ENCODE measurements at regions not wholly inside any gene's neighbourhood (a gene's known extent, or its start where the extent isn't known, plus 50 kb on each side); places are given as distances from the start of the nearest gene placed in this dataset.
"Not testable (repeated sequence)": the region's sequence is repeated elsewhere in the genome, so short reads cannot be mapped to it uniquely, and the experiment has no call there.

- H3K27me3 ChIP-seq (ENCODE audit: control insufficient read depth, insufficient read depth, low read length); H3K27ac ChIP-seq (ENCODE audit: low read length); H3K36me3 ChIP-seq (ENCODE audit: control insufficient read depth, insufficient read depth, low read length); BruUV-seq (replicated peaks); in situ Hi-C loops (cut with HindIII; ENCODE audit: low pct_unique_long_range_greater_than_20kb, low sequenced_read_pairs); ATAC-seq; CTCF ChIA-PET; DNase-seq (ENCODE audit: low read depth, low spot score); H3K9me3 ChIP-seq (ENCODE audit: control insufficient read depth, insufficient read depth, low read depth, low read length); intact Hi-C loops (cut with micrococcal nuclease; ENCODE audit: unreplicated experiment); H3K4me1 ChIP-seq (ENCODE audit: control insufficient read depth, insufficient read depth, low read length); H3K4me3 ChIP-seq (ENCODE audit: low read depth in 2 of 2, low read length in 2 of 2): not testable (repeated sequence)
- POLR2A ChIA-PET: interaction anchor here (0.6 kb wide), 1 partner anchor 345 kb away, joined by 3 read pairs; no protein-coding TSS in a partner anchor
These were observed 76.5 kb upstream of the RGS1 start for GRCh38 chr1:192499061-192499581.

- BruUV-seq (replicated peaks); POLR2A ChIA-PET; intact Hi-C loops (cut with micrococcal nuclease; ENCODE audit: unreplicated experiment); H3K27me3 ChIP-seq (ENCODE audit: control insufficient read depth, insufficient read depth, low read length); H3K4me1 ChIP-seq (ENCODE audit: control insufficient read depth, insufficient read depth, low read length); H3K27ac ChIP-seq (ENCODE audit: low read length); H3K4me3 ChIP-seq (ENCODE audit: low read depth in 2 of 2, low read length in 2 of 2); CTCF ChIA-PET; H3K9me3 ChIP-seq (ENCODE audit: control insufficient read depth, insufficient read depth, low read depth, low read length); ATAC-seq; in situ Hi-C loops (cut with HindIII; ENCODE audit: low pct_unique_long_range_greater_than_20kb, low sequenced_read_pairs); DNase-seq (ENCODE audit: low read depth, low spot score); H3K36me3 ChIP-seq (ENCODE audit: control insufficient read depth, insufficient read depth, low read length): not testable (repeated sequence)
These were observed 75.0 kb upstream of the RGS1 start for GRCh38 chr1:192500541-192500940.

- Histone ChIP-seq H3K9me3 (ENCODE audit: control insufficient read depth, insufficient read depth, low read depth, low read length) (no peaks in the 10 kb centered on the region), H3K27me3 (ENCODE audit: control insufficient read depth, insufficient read depth, low read length) (no peaks in the 10 kb centered on the region), H3K27ac (ENCODE audit: low read length) (no peak overlapping the region), H3K36me3 (ENCODE audit: control insufficient read depth, insufficient read depth, low read length) (no peaks in the 10 kb centered on the region), H3K4me3 (ENCODE audit: low read depth in 2 of 2, low read length in 2 of 2) (no peak overlapping the region), H3K4me1 (ENCODE audit: control insufficient read depth, insufficient read depth, low read length) (no peaks in the 10 kb centered on the region)
- TF ChIP-seq CTCF (IDR thresholded peaks at IDR 0.05) (peak; percentile 19; the same call in 1 of the 2 replicates), POLR2AphosphoS5 (IDR thresholded peaks at IDR 0.05; ENCODE audit: low read depth, low read length) (no peak), TCF7L2 (IDR thresholded peaks at IDR 0.05; ENCODE audit: low read depth, low read length) (no peak)
- BruUV-seq (replicated peaks): no TSS peak
- CTCF ChIA-PET: interaction anchor here (0.7 kb wide), 1 partner anchor 1761 kb away, joined by 5 read pairs; no protein-coding TSS in a partner anchor
- DNase-seq (ENCODE audit: low read depth, low spot score) (no peak), ATAC-seq (no peak)
- in situ Hi-C loops (cut with HindIII; ENCODE audit: low pct_unique_long_range_greater_than_20kb, low sequenced_read_pairs): no loop called here
- intact Hi-C loops (cut with micrococcal nuclease; ENCODE audit: unreplicated experiment): no loop called here
- POLR2A ChIA-PET: no interaction called here
These were observed 68.8 kb upstream of the RGS1 start for GRCh38 chr1:192506741-192507155.

- CTCF ChIA-PET: no interaction called here
- POLR2A ChIA-PET: no interaction called here
- ATAC-seq (no peak), DNase-seq (ENCODE audit: low read depth, low spot score) (no peak)
- BruUV-seq (replicated peaks): no TSS peak
- Histone ChIP-seq H3K27me3 (ENCODE audit: control insufficient read depth, insufficient read depth, low read length) (no peaks in the 10 kb centered on the region), H3K27ac (ENCODE audit: low read length) (no peak overlapping the region), H3K4me3 (ENCODE audit: low read depth in 2 of 2, low read length in 2 of 2) (no peak overlapping the region), H3K9me3 (ENCODE audit: control insufficient read depth, insufficient read depth, low read depth, low read length) (no peaks in the 10 kb centered on the region), H3K36me3 (ENCODE audit: control insufficient read depth, insufficient read depth, low read length) (no peaks in the 10 kb centered on the region), H3K4me1 (ENCODE audit: control insufficient read depth, insufficient read depth, low read length) (no peaks in the 10 kb centered on the region)
- intact Hi-C loops (cut with micrococcal nuclease; ENCODE audit: unreplicated experiment) (no loop called here), in situ Hi-C loops (cut with HindIII; ENCODE audit: low pct_unique_long_range_greater_than_20kb, low sequenced_read_pairs) (no loop called here)
- TF ChIP-seq CTCF (IDR thresholded peaks at IDR 0.05): no peak
- TF ChIP-seq REST (IDR thresholded peaks at IDR 0.05; ENCODE audit: insufficient read depth in 1 of 2, low read depth in 2 of 2, low read length in 1 of 2): no peak
- no peak for TF ChIP-seq SIN3A (IDR thresholded peaks at IDR 0.05; ENCODE audit: borderline replicate concordance, insufficient read depth, low read depth, low read length)
- TF ChIP-seq TCF7L2 (IDR thresholded peaks at IDR 0.05; ENCODE audit: low read depth, low read length): no peak
- TF ChIP-seq POLR2AphosphoS5 (IDR thresholded peaks at IDR 0.05; ENCODE audit: low read depth, low read length): no peak
These were observed 63.0 kb upstream of the RGS1 start for GRCh38 chr1:192512426-192513162.
